CD4-positive, alpha-beta T cell (primary cell): ENCODE measurements at regions not wholly inside any gene's neighbourhood (a gene's known extent, or its start where the extent isn't known, plus 50 kb on each side); places are given as distances from the start of the nearest gene placed in this dataset.

Experiments
- ATAC-seq: fragments of 200-7000 bp; cut with Tn5 transposase; one replicate; pipeline ENCODE4 v1.10.0; 2022; ENCODE audit warnings: mild to moderate bottlenecking; ENCODE audit not compliant: poor library complexity
- CTCF ChIA-PET: fragments of 350-600 bp; sonication (Branson Sonifier 250); formaldehyde crosslinking; loops from one replicate; lab custom pipeline; 2021; ENCODE audit warnings: antibody characterized with exemption, inconsistent platforms; lab: Charles Lee
- POLR2A ChIA-PET: fragments of 350-600 bp; sonication (Branson Sonifier 250); formaldehyde crosslinking; loops from one replicate; lab custom pipeline; 2021; ENCODE audit warnings: antibody characterized with exemption, inconsistent platforms; lab: Charles Lee
- DNase-seq, 14 experiments: peaks; one replicate each; pipeline ENCODE4 v3.0.0-alpha.2; 2013 to 2020; ENCODE audit warnings: mixed read lengths in 2 of 14
- H3K27ac ChIP-seq, 2 donors: one replicate each; pipeline versions ENCODE4 v1.5.1 to v1.7.0; 2013; ENCODE audit warnings: low read length in 2 of 2, low read depth in 1 of 2, mild to moderate bottlenecking in 1 of 2
- H3K27me3 ChIP-seq, 2 experiments: 1 replicate in 1 of 2; 2 replicates in 1 of 2; pipeline versions ENCODE4 v1.6.1 to v1.7.0; 2013; ENCODE audit warnings: low read length in 2 of 2, control low read depth in 1 of 2, mild to moderate bottlenecking in 1 of 2, moderate library complexity in 1 of 2; ENCODE audit not compliant: insufficient read depth in 2 of 2, control insufficient read depth in 1 of 2
- H3K36me3 ChIP-seq: one replicate; pipeline ENCODE4 v1.6.1; 2013; ENCODE audit warnings: low read length, control low read depth; ENCODE audit not compliant: insufficient read depth
- H3K4me1 ChIP-seq: one replicate; pipeline ENCODE4 v1.6.1; 2013; ENCODE audit warnings: low read length, control low read depth; ENCODE audit not compliant: insufficient read depth
- H3K4me3 ChIP-seq: one replicate; pipeline ENCODE4 v1.5.1; 2013; ENCODE audit warnings: mild to moderate bottlenecking, low read length, moderate library complexity
- H3K9me3 ChIP-seq, 2 experiments: 1 replicate in 1 of 2; 2 replicates in 1 of 2; pipeline versions ENCODE4 v1.6.1 to v1.7.0; 2013; ENCODE audit warnings: low read length in 2 of 2, mild to moderate bottlenecking in 2 of 2, control low read depth in 1 of 2, moderate library complexity in 1 of 2; ENCODE audit not compliant: control insufficient read depth in 1 of 2, insufficient read depth in 1 of 2
- H3K27ac Mint-ChIP-seq: one replicate; pipeline ENCODE4 v1.8.0; 2020; ENCODE audit warnings: mixed read lengths
- H3K27me3 Mint-ChIP-seq: one replicate; pipeline ENCODE4 v1.8.0; 2021; ENCODE audit warnings: mixed read lengths
- H3K36me3 Mint-ChIP-seq: one replicate; pipeline ENCODE4 v1.8.0; 2021; ENCODE audit warnings: low read depth, mixed read lengths
- H3K4me1 Mint-ChIP-seq: one replicate; pipeline ENCODE4 v1.8.0; 2021; ENCODE audit warnings: low read depth, mixed read lengths
- H3K4me3 Mint-ChIP-seq: one replicate; pipeline ENCODE4 v1.8.0; 2020; ENCODE audit warnings: mild to moderate bottlenecking, mixed read lengths
- H3K9me3 Mint-ChIP-seq: one replicate; pipeline ENCODE4 v1.8.0; 2020; ENCODE audit warnings: mixed read lengths
- intact Hi-C, 2 experiments: fragments of 100-400 bp; cut with DNase I in 1 of 2; cut with micrococcal nuclease in 1 of 2; formaldehyde crosslinking; loops; one replicate each; pipeline versions ENCODE4 v1.15.1 to v1.9.0; 2023 to 2025; cut with DNase I, micrococcal nuclease
- TF ChIP-seq, protein P1 (sequence below): fragments of 200-600 bp; IDR thresholded peaks from one replicate; pipeline ENCODE4 v1.8.0; 2022; ENCODE audit warnings: antibody characterized with exemption, mild to moderate bottlenecking

DNA sequence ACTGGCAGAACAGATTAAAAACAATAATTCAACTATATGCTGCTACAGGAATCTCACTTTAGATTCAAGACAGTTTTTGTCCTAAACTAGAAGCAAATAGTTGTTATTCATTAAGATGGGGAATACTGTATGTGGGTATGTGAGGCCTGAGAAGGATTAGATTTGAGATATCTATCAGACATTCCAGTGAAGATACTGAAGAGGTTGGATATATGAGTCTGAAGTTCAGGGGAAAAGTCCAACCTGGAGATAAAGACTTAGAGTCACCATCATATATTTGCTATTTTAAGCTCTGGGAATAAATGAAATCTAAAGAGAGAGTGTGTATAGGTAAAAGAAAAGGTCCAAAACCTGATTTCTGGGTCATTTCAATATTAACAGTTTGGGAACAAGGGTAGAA lies 96.2 kb upstream of the RBBP8 start:
- Mint-ChIP-seq H3K4me3 (no peak overlapping the region), H3K4me1 (no peaks in the 10 kb centered on the region), H3K27ac (no peak overlapping the region), H3K27me3 (peaks cover 11% of the 10 kb centered on the region), H3K9me3 (no peaks in the 10 kb centered on the region), H3K36me3 (no peaks in the 10 kb centered on the region)
- intact Hi-C loops: no loop called here
- H3K4me3 ChIP-seq: no peak overlapping the region
- ATAC-seq: no peak
- H3K27me3 ChIP-seq: peaks cover 0 to 5% of the 10 kb centered on the region in 2 experiments
- H3K4me1 ChIP-seq: peaks cover 7% of the 10 kb centered on the region
- ChIA-PET POLR2A (no interaction called here), CTCF (no interaction called here)
- no peaks in the 10 kb centered on the region for H3K36me3 ChIP-seq
- H3K27ac ChIP-seq: no peak overlapping the region
- no peaks in the 10 kb centered on the region for H3K9me3 ChIP-seq
- TF ChIP-seq, protein P1, sequence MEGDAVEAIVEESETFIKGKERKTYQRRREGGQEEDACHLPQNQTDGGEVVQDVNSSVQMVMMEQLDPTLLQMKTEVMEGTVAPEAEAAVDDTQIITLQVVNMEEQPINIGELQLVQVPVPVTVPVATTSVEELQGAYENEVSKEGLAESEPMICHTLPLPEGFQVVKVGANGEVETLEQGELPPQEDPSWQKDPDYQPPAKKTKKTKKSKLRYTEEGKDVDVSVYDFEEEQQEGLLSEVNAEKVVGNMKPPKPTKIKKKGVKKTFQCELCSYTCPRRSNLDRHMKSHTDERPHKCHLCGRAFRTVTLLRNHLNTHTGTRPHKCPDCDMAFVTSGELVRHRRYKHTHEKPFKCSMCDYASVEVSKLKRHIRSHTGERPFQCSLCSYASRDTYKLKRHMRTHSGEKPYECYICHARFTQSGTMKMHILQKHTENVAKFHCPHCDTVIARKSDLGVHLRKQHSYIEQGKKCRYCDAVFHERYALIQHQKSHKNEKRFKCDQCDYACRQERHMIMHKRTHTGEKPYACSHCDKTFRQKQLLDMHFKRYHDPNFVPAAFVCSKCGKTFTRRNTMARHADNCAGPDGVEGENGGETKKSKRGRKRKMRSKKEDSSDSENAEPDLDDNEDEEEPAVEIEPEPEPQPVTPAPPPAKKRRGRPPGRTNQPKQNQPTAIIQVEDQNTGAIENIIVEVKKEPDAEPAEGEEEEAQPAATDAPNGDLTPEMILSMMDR: no peak
- no peak for DNase-seq

DNA sequence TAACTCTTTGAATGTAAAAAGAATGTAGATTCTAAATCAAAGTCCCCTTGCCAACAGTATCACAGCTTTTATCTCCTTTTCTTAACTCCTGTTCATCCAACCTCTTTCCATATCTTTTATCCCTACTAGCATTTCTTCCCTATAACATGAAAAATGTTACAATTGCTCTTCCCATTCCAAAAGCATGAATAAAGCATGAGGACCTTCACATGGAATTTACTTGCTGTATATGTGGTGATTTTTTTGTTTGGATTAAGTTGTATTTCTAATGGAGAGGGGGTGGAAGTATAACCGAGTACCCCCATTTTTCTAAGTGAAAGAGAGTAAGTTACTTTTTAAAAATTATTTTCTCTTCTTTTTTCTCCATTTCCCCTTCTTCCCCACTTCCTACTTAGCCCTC lies 94.9 kb upstream of the RBBP8 start:
- no peaks in the 10 kb centered on the region for H3K36me3 Mint-ChIP-seq
- POLR2A ChIA-PET: no interaction called here
- no peaks in the 10 kb centered on the region for H3K27me3 ChIP-seq
- H3K36me3 ChIP-seq: no peaks in the 10 kb centered on the region
- TF ChIP-seq, protein P1: no peak
- H3K27me3 Mint-ChIP-seq: peaks cover 4% of the 10 kb centered on the region
- H3K9me3 ChIP-seq: no peaks in the 10 kb centered on the region
- no peak overlapping the region for H3K4me3 ChIP-seq
- DNase-seq: no peak
- intact Hi-C loops: no loop called here
- H3K27ac Mint-ChIP-seq: no peak overlapping the region
- no peaks in the 10 kb centered on the region for H3K4me1 Mint-ChIP-seq
- H3K4me3 Mint-ChIP-seq: no peak overlapping the region
- no peak overlapping the region for H3K27ac ChIP-seq
- CTCF ChIA-PET: no interaction called here
- H3K4me1 ChIP-seq: peaks cover 7% of the 10 kb centered on the region
- no peak for ATAC-seq
- no peaks in the 10 kb centered on the region for H3K9me3 Mint-ChIP-seq

DNA sequence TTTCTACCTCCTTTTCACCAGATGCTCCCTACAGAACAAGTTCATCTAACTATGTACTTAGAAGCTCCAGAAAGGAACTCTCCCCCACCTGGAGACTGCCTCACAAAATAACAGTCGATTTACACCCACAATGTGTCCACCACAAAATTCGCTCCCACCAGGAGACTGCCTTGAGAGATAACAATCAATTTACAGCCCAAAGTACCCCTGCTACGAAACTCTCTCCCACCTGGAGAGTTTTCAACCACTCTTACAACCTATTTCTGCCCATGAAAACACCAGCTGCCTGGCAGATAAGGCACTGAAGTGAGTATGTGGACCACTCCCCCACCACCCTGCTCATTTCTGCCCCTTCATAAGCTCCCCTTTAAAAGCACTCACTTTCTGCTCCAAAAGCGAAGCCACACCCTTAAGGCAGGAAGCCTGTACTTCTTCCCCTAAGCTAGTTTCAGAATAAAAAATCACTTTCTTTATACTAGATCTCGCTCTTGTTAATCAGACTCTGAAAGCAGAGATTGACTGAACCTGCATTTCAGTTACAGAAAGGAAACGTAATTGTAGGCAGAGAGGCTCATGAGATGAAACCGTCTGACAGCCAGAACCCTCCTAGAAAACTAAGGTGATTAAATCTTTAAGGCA lies 94.4 kb upstream of the RBBP8 start:
- Mint-ChIP-seq H3K9me3 (no peaks in the 10 kb centered on the region), H3K27me3 (no peaks in the 10 kb centered on the region), H3K36me3 (no peaks in the 10 kb centered on the region), H3K4me3 (no peak overlapping the region), H3K4me1 (no peaks in the 10 kb centered on the region), H3K27ac (no peak overlapping the region)
- Histone ChIP-seq H3K27me3 (no peaks in the 10 kb centered on the region), H3K27ac (no peak overlapping the region), H3K9me3 (no peaks in the 10 kb centered on the region), H3K4me3 (no peak overlapping the region), H3K36me3 (no peaks in the 10 kb centered on the region), H3K4me1 (peaks cover 7% of the 10 kb centered on the region)
- TF ChIP-seq, protein P1: no peak
- CTCF ChIA-PET: interaction anchor here (0.7 kb wide), 1 partner anchor 20 kb away, joined by 3 read pairs; no protein-coding TSS in a partner anchor
- peak in 2 of 14 experiments; percentile 1 to 3 for DNase-seq
- ATAC-seq: no peak
- POLR2A ChIA-PET: interaction anchor here (0.7 kb wide), 1 partner anchor 289 kb away, joined by 4 read pairs; no protein-coding TSS in a partner anchor
- intact Hi-C loops: no loop called here
